Fibroblast of skin of back (primary cell): ENCODE measurements at regions not wholly inside any gene's neighbourhood (a gene's known extent, or its start where the extent isn't known, plus 50 kb on each side); places are given as distances from the start of the nearest gene placed in this dataset.
"Not testable (repeated sequence)": the region's sequence is repeated elsewhere in the genome, so short reads cannot be mapped to it uniquely, and the experiment has no call there.

Experiments
- DNase-seq: peaks from one replicate; pipeline ENCODE4 v3.0.0-alpha.2; 2013

- no peak for DNase-seq
These were observed 202.9 kb upstream of the LRRTM4 start for GRCh38 chr2:77725045-77725444.

GRCh38 chr2:77734662-77735340 lies 212.6 kb upstream of the LRRTM4 start:
- not testable (repeated sequence) for DNase-seq

- no peak for DNase-seq
These were observed 215.1 kb upstream of the LRRTM4 start for GRCh38 chr2:77737236-77737635.

GRCh38 chr2:77746780-77747179 lies 224.6 kb upstream of the LRRTM4 start:
- DNase-seq, result no peak

- not testable (repeated sequence) for DNase-seq
These were observed 231.7 kb upstream of the LRRTM4 start for GRCh38 chr2:77753710-77754345.

- no peak for DNase-seq
These were observed 245.4 kb upstream of the LRRTM4 start for GRCh38 chr2:77767388-77768076.

GRCh38 chr2:77768508-77768907 lies 246.3 kb upstream of the LRRTM4 start:
- no peak for DNase-seq

- no peak for DNase-seq
These were observed 256.7 kb upstream of the LRRTM4 start for GRCh38 chr2:77778917-77779316.

GRCh38 chr2:77793500-77793899 lies 271.3 kb upstream of the LRRTM4 start:
- DNase-seq, result not testable (repeated sequence)

GRCh38 chr2:77796397-77796796 lies 274.2 kb upstream of the LRRTM4 start:
- DNase-seq, result no peak

GRCh38 chr2:77797088-77797487 lies 274.9 kb upstream of the LRRTM4 start:
- no peak for DNase-seq

GRCh38 chr2:77800410-77800809 lies 278.2 kb upstream of the LRRTM4 start:
- no peak for DNase-seq

- no peak for DNase-seq
These were observed 285.5 kb upstream of the LRRTM4 start for GRCh38 chr2:77807531-77808215.

GRCh38 chr2:77808599-77808998 lies 286.4 kb upstream of the LRRTM4 start:
- no peak for DNase-seq

GRCh38 chr2:77813599-77813998 lies 291.4 kb upstream of the LRRTM4 start:
- no peak for DNase-seq

- DNase-seq, result no peak
These were observed 294.4 kb upstream of the LRRTM4 start for GRCh38 chr2:77816618-77817017.

- no peak for DNase-seq
These were observed 296.0 kb upstream of the LRRTM4 start for GRCh38 chr2:77818186-77818585.

GRCh38 chr2:77823028-77823427 lies 300.9 kb upstream of the LRRTM4 start:
- no peak for DNase-seq

GRCh38 chr2:77831060-77831459 lies 308.9 kb upstream of the LRRTM4 start:
- no peak for DNase-seq

- DNase-seq, result no peak
These were observed 309.3 kb upstream of the LRRTM4 start for GRCh38 chr2:77831471-77831870.

- DNase-seq, result no peak
These were observed 309.7 kb upstream of the LRRTM4 start for GRCh38 chr2:77831898-77832297.

GRCh38 chr2:77834360-77835002 lies 312.3 kb upstream of the LRRTM4 start:
- DNase-seq, result no peak

- DNase-seq, result no peak
These were observed 316.3 kb upstream of the LRRTM4 start for GRCh38 chr2:77838441-77838840.
